Activated CD8-positive, alpha-beta T cell treated with anti-CD3 and anti-CD28 coated beads, Interleukin-2, amount 10 ng/mL, durations not matched to agents 7 days and 5 days (primary cell): ENCODE measurements at regions not wholly inside any gene's neighbourhood (a gene's known extent, or its start where the extent isn't known, plus 50 kb on each side); places are given as distances from the start of the nearest gene placed in this dataset.
"Not testable (repeated sequence)": the region's sequence is repeated elsewhere in the genome, so short reads cannot be mapped to it uniquely, and the experiment has no call there.

Experiments
- ATAC-seq: fragments of 150-1000 bp; cut with Tn5 transposase; one replicate; pipeline ENCODE4 v1.10.0; 2021; ENCODE audit warnings: moderate library complexity
- CTCF ChIA-PET: fragments of 350-600 bp; sonication (Branson Sonifier 250); formaldehyde crosslinking; loops from one replicate; lab custom pipeline; 2021; ENCODE audit warnings: antibody characterized with exemption; lab: Charles Lee
- POLR2A ChIA-PET: fragments of 350-600 bp; sonication (Branson Sonifier 250); formaldehyde crosslinking; loops from one replicate; lab custom pipeline; 2021; ENCODE audit warnings: antibody characterized with exemption; lab: Charles Lee
- DNase-seq: peaks from one replicate; pipeline ENCODE4 v3.0.0-alpha.2; 2020
- H3K27ac Mint-ChIP-seq: one replicate; pipeline ENCODE4 v1.8.0; 2021; ENCODE audit warnings: mild to moderate bottlenecking, mixed read lengths
- H3K27me3 Mint-ChIP-seq: one replicate; pipeline ENCODE4 v1.8.0; 2021; ENCODE audit warnings: low read depth, mixed read lengths
- H3K36me3 Mint-ChIP-seq: one replicate; pipeline ENCODE4 v1.8.0; 2021; ENCODE audit warnings: low read depth, mixed read lengths
- H3K4me1 Mint-ChIP-seq: one replicate; pipeline ENCODE4 v1.8.0; 2021; ENCODE audit warnings: low read depth, mixed read lengths
- H3K4me3 Mint-ChIP-seq: one replicate; pipeline ENCODE4 v1.8.0; 2021; ENCODE audit warnings: mild to moderate bottlenecking, mixed read lengths
- H3K9me3 Mint-ChIP-seq: one replicate; pipeline ENCODE4 v1.8.0; 2022; ENCODE audit warnings: mixed read lengths; ENCODE audit not compliant: insufficient read depth

DNA sequence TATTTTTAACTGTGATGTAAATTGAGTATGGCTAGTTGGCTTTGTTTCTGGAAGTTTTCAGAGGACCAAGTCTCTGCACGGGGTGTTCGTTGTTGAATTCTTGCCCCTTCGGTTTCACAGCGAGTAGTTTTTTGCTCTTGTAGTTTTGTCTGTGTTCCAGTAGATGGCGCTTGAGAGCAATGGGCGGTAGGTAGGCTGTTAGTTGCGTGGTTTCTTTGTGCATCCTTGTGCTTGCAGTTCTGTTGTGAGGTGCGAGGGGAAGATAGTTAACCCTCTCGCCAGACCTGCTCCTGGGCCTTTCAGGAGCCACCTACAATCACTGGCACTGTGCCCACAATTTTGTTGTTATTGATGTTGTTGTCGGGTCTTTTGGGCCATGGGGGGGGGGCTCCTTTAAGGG is 118.1 kb downstream of the SPIN4 start:
- CTCF ChIA-PET, ATAC-seq, H3K4me3 Mint-ChIP-seq, H3K27ac Mint-ChIP-seq, H3K27me3 Mint-ChIP-seq, DNase-seq, H3K9me3 Mint-ChIP-seq, POLR2A ChIA-PET, H3K36me3 Mint-ChIP-seq, H3K4me1 Mint-ChIP-seq: not testable (repeated sequence)

DNA sequence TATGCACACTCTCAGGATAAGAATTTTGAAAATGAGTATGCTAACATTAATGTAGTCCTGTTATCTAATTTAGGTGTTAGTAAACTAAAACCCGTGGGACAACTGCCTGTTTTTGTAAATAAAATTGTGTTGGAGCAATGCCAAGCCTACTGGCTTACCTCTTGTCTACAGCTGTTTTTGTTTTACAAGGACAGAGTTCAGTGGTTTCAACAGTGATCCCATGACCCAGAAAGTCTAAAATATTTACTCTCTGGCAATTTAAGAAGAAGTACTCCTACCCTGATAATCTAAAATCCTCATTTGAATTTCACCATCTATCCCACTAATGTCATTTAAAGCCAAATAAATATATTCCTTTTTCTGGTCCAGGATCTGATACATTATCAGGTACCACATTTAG is 132.9 kb downstream of the SPIN4 start:
- H3K4me1 Mint-ChIP-seq, POLR2A ChIA-PET: not testable (repeated sequence)

DNA sequence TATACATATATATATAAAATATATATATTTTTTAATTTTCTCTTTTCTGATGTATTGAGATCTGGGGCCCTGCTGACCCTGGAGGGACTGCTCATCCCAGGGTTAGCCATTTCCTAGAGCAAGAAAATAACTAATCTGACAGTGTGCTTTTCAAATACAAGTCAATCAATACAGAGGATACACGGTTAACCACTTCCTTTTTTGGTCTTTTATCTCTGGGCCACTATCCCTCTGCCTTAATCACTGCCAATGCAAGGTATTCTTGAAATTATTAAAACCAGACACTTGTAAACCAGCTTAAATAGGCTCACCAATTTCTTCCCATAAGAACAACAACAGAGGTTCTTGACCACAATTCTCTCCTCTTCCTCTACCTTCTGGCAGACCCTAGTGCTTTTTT is 133.6 kb downstream of the SPIN4 start:
- H3K27ac Mint-ChIP-seq, H3K36me3 Mint-ChIP-seq, CTCF ChIA-PET, POLR2A ChIA-PET, H3K4me1 Mint-ChIP-seq, DNase-seq, H3K4me3 Mint-ChIP-seq, H3K27me3 Mint-ChIP-seq, H3K9me3 Mint-ChIP-seq, ATAC-seq: not testable (repeated sequence)

More for the DNA sequence above, 132.9 kb downstream of the SPIN4 start:
- CTCF ChIA-PET, H3K27ac Mint-ChIP-seq, H3K9me3 Mint-ChIP-seq, ATAC-seq, H3K4me3 Mint-ChIP-seq, H3K36me3 Mint-ChIP-seq, DNase-seq, H3K27me3 Mint-ChIP-seq: not testable (repeated sequence)

DNA sequence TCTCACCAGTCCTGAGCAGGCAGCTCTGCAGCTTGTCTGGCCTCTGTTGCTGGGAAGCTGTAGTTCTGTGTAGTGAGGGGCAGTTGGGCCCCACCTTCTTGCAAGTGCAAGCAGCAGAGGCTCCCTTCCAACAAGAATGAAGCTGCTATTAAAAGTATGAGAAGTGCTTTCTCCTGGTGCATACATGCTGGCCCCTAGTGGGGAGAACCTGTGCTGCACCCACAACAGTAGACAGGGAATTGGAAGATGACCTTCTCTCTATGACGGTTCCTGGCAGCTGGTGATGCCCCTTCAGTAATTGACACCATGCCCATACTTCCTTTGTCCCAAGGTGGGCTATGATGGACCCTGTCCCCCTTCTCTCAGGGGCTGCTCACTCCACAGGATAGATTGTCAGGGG is 141.5 kb downstream of the SPIN4 start:
- H3K9me3 Mint-ChIP-seq, CTCF ChIA-PET, H3K4me3 Mint-ChIP-seq, DNase-seq, H3K27ac Mint-ChIP-seq, ATAC-seq, H3K27me3 Mint-ChIP-seq, POLR2A ChIA-PET, H3K36me3 Mint-ChIP-seq, H3K4me1 Mint-ChIP-seq: not testable (repeated sequence)

DNA sequence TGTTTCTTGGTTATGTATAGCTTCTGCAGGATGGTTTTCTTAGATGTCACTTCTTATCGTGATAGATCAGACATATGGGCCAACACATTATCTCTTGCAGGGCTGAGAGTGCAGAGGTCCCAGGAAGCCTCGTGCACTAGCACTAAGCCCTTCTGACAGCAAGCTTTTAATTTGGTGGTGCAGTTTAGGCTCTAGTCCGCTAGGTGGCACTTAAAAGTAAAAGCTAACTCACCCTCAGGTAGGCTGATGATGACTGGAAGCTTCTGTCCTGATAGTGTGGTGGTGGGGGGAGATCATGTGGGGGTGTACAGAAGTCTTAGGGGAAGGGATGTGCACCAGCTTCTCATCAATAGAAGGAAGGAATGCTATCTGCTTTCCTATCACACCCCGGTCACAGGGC is 142.0 kb downstream of the SPIN4 start:
- H3K36me3 Mint-ChIP-seq, H3K27ac Mint-ChIP-seq, DNase-seq, H3K4me1 Mint-ChIP-seq, H3K4me3 Mint-ChIP-seq, H3K9me3 Mint-ChIP-seq, CTCF ChIA-PET, H3K27me3 Mint-ChIP-seq, POLR2A ChIA-PET, ATAC-seq: not testable (repeated sequence)

DNA sequence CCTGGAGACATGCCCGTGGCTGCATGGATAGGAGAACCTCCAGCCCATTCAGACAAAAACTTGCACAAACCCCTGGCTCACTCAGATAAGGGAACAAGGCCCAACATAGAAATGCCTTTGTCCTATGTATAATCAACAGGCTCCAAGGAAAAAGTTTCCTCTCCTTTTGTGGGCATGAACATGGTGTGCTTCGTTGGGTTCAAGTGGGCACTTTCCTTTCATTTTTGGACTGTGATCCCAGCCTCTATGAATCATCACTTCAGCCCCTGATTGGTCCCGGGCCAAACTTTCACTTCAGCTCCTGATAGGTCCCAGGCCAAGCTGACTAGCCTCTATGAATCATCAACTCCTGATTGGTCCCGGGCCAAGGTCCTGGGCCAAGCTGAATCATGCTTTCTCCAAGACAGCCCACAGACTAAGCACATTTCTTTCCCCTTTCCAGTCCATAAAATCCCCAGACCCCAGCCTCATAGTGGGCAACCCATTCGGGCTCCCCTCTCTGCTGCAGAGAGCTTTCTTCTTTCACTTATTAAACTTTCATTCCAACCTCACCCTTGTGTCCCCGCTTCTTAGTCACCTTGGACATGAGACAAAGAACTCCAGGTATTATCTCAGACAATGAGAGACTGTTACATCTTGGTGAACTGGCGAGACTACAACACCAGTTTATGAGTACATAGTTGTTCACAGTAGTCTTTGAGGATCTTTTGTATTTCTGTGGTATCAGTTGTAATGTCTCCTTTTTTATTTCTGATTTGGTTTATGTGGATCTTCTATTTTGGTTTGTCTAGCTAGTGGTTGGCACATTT is 146.7 kb downstream of the SPIN4 start:
- CTCF ChIA-PET, H3K4me3 Mint-ChIP-seq, H3K36me3 Mint-ChIP-seq, H3K27me3 Mint-ChIP-seq, POLR2A ChIA-PET, H3K9me3 Mint-ChIP-seq, H3K27ac Mint-ChIP-seq, DNase-seq, ATAC-seq, H3K4me1 Mint-ChIP-seq: not testable (repeated sequence)

DNA sequence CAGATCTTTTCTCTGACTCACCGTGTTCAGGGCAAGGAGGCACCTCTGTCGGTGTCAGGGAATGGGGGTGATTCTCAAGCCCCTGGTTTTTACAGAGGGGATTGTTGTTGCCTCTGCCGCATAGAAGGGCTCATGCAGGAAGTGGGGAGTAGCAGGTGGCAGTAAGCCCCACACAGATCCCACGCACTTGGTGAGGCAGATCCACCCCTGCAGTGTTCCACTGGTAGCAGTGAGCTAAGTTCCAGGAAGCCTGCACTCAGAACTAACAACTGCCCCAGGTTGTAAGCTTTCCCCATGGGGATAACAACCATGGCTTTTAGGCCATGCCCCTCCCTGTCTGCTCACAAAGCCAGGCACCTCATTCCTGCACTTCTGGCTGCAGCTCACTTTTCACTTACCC is 149.1 kb downstream of the SPIN4 start:
- H3K4me3 Mint-ChIP-seq, H3K27ac Mint-ChIP-seq, H3K27me3 Mint-ChIP-seq, CTCF ChIA-PET, H3K4me1 Mint-ChIP-seq, H3K36me3 Mint-ChIP-seq, ATAC-seq, DNase-seq, H3K9me3 Mint-ChIP-seq, POLR2A ChIA-PET: not testable (repeated sequence)

DNA sequence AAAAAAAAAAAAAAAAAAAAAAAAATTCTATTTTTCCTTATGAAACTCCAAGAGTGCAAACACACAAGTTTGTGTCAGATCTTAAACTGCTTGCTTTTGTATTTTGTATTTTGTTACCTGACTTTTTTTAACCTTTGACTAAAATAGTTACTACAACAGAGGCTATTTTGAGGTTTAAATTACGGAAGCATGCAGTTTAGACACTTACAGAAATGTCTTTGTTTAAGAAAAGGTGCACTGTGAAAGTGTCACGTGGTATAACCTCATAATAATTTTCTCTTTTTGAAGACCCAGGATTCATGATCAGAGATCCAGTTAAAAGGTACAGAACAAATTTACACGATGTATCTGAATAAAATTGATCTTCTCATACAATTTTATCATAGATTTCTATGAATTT is 152.4 kb downstream of the SPIN4 start:
- ATAC-seq, POLR2A ChIA-PET, H3K27me3 Mint-ChIP-seq, CTCF ChIA-PET, H3K4me3 Mint-ChIP-seq, H3K27ac Mint-ChIP-seq, H3K9me3 Mint-ChIP-seq, H3K4me1 Mint-ChIP-seq, DNase-seq, H3K36me3 Mint-ChIP-seq: not testable (repeated sequence)

DNA sequence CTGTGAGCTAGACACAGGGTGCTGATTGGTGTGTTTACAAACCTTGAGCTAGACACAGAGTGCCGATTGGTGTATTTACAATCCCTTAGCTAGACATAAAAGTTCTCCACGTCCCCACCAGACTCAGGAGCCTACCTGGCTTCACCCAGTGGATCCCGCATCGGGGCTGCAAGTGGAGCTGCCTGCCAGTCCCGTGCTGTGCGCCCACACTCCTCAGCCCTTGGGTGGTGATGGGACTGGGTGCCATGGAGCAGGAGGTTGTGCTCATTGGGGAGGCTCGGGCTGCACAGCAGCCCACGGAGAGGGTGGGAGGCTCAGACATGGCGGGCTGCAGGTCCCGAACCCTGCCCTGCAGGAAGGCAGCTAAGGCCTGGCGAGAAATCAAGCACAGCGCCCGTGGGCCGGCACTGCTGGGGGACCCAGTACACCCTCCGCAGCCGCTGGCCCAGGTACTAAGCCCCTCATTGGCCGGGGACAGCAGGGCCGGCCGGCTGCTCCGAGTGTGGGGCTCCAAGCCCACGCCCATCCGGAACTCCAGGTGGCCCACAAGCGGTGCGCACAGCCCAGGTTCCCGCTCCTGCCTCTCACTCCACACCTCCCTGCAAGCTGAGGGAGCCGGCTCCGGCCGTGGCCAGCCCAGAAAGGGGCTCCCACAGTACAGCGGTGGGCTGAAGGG is 158.6 kb downstream of the SPIN4 start:
- CTCF ChIA-PET, H3K36me3 Mint-ChIP-seq, POLR2A ChIA-PET, ATAC-seq, H3K9me3 Mint-ChIP-seq, H3K4me1 Mint-ChIP-seq, H3K27me3 Mint-ChIP-seq, H3K4me3 Mint-ChIP-seq, DNase-seq, H3K27ac Mint-ChIP-seq: not testable (repeated sequence)

DNA sequence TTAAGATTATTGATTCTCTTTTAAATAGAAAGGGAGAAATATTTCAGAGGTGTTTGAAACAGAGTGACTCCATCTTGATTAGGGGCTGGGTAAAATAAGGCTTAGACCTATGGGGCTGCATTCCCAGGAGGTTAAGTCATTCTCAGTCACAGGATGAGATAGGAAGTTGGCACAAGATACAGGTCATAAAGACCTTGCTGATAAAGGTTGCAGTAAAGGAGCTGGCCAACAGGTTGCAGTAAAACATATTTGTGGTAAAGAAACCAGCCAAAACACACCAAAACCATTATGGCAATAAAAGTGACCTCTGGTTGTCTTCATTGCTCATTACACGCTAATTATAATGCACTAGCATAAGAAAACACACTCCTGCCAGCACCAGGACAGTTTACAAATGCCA is 165.0 kb downstream of the SPIN4 start:
- Mint-ChIP-seq H3K4me1 (no peaks in the 10 kb centered on the region), H3K4me3 (no peak overlapping the region), H3K27me3 (no peaks in the 10 kb centered on the region), H3K27ac (no peak overlapping the region), H3K36me3 (no peaks in the 10 kb centered on the region), H3K9me3 (peaks cover 3% of the 10 kb centered on the region)
- CTCF ChIA-PET, result no interaction called here
- ATAC-seq (no peak), DNase-seq (no peak)
- POLR2A ChIA-PET, result no interaction called here

DNA sequence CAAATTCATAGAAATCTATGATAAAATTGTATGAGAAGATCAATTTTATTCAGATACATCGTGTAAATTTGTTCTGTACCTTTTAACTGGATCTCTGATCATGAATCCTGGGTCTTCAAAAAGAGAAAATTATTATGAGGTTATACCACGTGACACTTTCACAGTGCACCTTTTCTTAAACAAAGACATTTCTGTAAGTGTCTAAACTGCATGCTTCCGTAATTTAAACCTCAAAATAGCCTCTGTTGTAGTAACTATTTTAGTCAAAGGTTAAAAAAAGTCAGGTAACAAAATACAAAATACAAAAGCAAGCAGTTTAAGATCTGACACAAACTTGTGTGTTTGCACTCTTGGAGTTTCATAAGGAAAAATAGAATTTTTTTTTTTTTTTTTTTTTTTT is 171.3 kb downstream of the SPIN4 start:
- H3K4me3 Mint-ChIP-seq, H3K9me3 Mint-ChIP-seq, H3K36me3 Mint-ChIP-seq, CTCF ChIA-PET, H3K27me3 Mint-ChIP-seq, H3K27ac Mint-ChIP-seq, POLR2A ChIA-PET, DNase-seq, H3K4me1 Mint-ChIP-seq, ATAC-seq: not testable (repeated sequence)

DNA sequence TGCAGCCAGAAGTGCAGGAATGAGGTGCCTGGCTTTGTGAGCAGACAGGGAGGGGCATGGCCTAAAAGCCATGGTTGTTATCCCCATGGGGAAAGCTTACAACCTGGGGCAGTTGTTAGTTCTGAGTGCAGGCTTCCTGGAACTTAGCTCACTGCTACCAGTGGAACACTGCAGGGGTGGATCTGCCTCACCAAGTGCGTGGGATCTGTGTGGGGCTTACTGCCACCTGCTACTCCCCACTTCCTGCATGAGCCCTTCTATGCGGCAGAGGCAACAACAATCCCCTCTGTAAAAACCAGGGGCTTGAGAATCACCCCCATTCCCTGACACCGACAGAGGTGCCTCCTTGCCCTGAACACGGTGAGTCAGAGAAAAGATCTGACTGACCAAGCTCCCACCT is 174.6 kb downstream of the SPIN4 start:
- H3K9me3 Mint-ChIP-seq, POLR2A ChIA-PET, H3K4me3 Mint-ChIP-seq, H3K4me1 Mint-ChIP-seq, H3K36me3 Mint-ChIP-seq, CTCF ChIA-PET, DNase-seq, H3K27me3 Mint-ChIP-seq, H3K27ac Mint-ChIP-seq, ATAC-seq: not testable (repeated sequence)
